HuH-7.5 (cell line): ENCODE measurements at regions not wholly inside any gene's neighbourhood (a gene's known extent, or its start where the extent isn't known, plus 50 kb on each side); places are given as distances from the start of the nearest gene placed in this dataset.

Experiments
- DNase-seq: peaks from one replicate; pipeline ENCODE4 v3.0.0; 2011; ENCODE audit warnings: low spot score

DNA sequence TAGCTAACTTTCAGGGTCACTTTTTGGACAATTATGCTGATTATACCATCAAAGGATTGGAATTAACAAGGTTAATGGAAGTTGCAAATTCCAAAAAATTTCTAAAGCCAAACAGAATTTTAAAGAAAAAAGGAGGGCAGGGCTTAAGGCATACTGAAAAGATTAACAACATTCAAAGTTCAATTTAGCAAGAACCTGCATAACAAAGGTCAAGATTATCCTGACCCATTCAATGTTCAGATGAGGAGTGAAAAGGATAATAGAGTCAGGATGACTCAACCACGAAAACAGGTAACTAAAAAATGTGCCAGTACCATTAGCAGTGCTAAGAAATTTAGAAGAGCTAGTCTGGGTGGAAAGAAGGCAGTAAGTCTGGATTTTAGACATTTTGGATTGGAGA is 139.8 kb upstream of the HNMT start:
- no peak for DNase-seq

DNA sequence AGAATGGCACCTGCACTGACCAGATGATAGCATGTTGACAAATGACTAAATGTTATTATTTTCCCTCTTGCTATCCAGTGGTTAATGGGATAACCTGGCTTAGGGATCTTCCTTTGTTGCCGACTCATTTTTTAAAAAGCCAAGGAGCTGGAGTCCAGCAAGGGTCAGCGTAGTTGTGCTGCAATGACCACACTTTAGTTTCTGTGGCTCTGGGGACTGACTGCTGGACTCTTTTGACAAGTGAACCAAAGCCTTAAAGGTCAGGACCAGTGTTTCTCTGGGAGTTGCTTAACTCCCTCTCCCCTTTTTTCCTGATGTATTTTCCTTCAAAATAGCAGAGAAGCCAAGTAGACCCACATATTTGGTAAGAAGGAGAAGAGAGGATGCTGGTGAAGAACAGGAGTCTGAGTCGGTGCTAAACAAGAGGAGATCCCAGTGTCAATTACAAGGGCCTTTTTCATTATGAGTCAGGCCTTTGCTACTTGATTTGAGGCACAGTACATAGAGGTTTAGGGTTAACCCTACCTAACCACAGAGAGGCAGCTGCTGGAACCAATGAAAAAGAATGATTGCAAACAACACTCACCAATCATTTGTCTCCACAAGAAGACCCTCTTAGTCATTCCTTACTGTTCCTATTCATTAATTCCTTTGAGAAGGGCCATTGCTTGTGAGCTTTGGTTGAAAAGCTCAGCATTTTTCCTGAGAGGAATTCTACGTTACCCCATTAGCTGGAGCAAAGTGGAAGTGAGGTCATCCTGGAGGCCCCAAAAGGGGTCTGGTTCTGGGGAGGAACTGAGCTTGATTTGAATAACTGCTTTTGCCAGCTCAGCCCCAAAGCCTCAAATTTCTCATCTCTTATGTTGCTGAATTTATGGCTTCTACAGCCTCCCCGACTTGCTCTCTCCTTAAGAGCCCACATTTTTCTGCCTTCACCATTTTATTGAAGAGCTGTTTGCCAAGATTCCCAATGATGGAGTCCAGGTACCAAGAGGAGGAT is 137.6 kb upstream of the HNMT start:
- no peak for DNase-seq

DNA sequence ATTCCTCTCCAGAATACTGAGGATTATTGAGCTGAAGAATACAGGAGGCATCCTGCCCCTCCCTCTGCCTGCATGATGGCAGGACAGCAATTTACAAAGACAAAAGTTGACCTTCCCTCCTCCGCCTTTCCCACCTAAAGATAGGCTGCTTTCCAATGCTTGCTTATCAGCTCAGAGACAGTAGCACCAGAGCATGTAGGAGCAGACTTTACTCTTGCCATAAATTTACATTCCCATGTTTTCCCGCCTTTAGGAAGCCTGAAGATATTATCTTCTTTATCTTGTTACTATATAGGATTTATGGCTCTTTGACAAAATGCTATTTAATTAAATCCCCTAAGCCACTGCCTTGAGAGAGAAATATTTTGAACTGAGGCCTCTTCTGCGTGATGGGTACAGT is 135.6 kb upstream of the HNMT start:
- DNase-seq: no peak

DNA sequence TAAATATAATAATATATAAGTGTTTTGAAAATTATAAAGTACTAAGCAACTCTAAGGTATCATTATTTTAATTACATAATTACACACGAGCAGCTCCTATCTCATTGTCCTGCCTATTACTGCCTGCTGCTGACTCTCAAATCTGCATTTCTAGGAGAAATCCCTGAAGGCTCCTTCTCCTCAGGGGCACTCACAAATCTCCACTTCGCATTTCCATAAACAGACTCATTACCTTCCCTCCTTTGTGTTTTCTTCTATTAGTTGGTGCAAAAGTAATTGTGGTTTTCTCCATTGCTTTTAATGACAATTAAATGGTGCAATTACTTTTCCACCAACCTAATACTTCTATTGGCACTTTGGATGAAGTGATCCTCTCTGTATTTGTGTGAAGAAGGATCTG is 135.0 kb upstream of the HNMT start:
- no peak for DNase-seq

DNA sequence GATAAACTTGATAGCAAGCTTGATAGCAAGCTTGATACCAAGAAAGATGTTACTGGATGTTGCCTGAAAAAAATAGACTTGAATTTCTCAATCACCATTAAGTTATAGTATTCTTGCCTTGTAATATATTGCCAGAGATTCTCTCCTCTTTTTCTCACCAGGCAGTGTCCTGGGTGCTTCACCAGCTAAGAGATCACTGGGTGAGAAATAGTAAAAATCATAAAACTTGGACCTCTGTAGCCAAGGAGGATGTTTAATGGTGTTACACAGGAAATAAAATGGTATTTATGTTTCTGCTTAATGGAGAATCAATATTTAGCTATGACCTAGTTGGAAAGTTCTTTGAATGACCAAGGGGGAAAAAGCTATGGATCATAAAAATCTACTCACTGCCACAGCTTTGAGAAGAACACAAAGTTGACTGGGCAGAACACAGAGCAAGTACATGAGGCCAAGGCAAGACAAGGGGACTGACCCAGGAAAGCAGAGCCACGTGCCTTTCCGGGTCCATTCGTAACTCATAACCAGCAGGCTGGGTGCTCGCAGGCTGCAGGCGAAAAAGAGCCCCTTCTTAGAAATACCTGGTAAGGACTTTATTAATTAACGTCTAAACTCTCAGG is 129.4 kb upstream of the HNMT start:
- DNase-seq: no peak

DNA sequence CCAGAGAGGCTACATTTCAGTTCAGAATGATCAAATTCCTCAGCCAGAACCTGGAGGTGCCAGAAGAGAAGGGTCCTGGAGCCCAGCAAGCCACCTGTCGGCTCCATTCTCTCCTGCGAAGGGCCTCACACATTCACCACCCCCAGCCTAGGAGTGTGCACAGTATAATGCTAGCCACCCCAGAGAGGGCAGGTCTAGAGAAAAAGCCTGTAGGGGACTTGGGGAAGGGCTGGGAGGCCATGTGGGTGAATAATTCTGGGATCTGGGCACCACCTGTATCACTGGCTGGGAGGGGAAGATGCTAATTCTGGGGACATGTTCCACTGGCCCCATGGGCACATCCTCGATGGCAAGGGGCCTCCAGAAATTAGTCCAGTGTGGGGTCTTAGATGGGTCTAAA is 127.6 kb upstream of the HNMT start:
- no peak for DNase-seq

DNA sequence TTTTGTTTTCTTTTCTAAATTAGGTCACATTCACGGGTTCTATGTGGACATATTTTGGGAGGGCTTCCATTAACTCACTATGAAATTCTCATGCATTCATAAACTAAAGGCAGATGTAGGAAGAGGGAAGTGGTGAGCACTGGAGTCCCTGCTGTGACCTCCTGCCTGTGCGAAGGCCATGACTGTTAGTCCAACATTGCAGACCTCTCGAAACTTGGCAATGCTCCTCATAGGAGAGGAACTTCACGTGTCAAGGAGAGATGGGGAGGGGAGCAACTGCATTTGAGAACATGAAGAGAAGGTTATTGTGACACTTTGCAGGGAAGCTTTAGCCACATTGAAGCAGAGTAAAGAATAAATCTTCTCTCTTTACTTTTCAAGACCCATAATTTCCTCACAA is 126.4 kb upstream of the HNMT start:
- DNase-seq: no peak

DNA sequence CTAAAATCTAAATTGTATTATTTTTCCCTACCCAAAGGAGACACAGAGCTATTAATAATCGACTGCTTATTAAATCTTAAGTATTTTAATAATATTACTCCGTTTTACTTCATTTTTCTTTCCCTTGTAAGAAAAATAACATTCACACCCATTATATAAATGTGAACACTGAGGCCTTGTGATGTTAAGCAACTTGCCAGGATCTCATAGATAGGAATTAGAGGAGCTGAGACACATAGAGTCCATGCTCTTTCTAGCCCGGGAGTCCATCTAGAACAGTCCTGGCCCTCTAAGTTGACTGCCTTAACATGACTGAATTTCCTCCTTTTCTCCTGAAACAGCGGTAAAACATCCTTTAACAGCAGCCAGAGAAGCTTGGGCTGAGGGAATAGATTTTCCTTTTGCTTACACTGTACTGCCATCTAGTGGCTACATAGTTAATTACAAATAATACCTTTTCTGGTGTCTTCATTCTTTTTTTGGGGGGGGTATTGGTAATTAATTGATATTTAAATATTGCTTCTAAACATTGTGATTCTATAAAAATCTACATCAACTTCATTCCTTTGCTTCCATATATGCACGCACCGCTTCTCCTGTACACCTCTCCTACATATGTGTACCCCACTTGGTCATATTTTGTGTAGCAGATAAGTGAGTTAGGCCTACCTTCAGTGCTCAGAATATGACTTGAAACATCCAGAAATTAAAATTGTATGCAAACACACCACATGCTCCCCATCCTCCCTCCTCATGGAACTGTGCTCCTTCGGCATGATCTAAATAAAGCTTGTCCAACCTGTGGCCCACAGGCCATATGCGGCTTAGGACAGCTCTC is 125.8 kb upstream of the HNMT start:
- peak; percentile 11 for DNase-seq

DNA sequence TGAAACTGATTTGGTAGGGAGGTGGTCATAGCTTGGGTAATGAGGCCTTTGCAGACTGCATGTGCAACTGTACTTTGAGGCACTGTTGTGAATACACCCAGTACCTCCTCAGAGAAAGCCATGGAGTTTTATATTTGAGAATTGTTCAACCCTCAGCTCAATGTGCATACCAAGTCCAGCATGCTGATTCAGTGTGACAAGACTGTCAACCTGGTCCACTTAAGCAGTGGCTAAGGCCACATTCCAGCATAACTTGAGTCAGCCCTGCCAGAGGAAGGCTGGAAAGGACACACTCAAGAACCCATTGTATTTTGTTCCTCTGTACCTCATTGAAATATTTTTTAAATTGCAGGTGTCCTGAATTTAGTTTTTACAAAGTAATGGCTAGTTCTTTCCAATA is 121.8 kb upstream of the HNMT start:
- no peak for DNase-seq

DNA sequence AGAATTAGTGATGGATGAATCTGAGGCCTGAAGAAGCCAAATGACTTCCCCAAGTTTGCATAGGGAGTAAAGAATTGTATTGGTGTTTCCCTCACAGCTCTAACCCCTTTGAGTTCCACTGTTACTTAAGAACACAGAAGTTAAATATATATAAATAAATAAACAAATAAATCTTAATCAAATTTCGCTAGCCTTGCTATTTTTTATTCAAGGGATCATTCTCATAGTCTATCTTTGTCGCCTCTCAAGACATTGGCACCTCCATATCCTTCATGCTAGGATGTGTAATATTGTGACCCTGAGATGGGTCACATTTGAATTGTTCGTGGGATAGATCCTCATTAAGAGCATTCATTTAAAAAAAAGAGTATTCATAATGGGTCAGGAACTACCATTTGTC is 121.3 kb upstream of the HNMT start:
- no peak for DNase-seq

DNA sequence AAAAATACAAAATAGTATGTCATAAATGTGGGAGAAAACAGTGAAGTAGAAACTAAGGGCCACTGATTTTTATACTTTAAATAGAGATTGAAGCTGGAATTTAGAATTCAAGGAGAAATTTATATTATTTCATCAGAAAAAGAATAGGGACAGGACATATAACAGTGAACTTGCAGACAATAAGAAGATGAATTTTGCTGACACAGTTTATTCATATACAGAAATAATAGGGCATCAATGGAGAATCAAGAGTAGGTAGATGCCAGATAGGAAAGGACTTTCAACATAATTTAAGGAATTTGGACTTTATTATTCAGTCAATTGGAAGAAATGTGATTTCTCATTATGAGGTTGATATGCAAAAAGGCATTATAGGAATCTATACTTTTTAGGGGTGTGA is 118.9 kb upstream of the HNMT start:
- no peak for DNase-seq

DNA sequence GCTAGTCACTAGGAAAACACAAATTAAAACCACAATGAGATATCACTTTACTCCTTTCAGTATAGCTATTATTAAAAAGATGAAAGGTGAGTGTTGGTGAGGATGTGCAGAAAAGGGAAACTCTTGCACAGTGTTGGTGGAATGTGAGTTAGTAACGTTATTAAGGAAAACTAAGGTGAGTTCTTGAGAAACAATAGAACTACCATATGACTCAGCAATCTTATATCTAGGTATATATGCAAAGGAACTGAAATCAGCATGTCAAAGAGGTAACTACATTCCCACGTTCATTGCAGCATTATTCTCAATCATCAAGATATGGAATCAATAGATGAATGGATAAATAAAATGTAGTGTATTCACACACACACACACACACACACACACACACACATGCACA is 117.3 kb upstream of the HNMT start:
- no peak for DNase-seq

DNA sequence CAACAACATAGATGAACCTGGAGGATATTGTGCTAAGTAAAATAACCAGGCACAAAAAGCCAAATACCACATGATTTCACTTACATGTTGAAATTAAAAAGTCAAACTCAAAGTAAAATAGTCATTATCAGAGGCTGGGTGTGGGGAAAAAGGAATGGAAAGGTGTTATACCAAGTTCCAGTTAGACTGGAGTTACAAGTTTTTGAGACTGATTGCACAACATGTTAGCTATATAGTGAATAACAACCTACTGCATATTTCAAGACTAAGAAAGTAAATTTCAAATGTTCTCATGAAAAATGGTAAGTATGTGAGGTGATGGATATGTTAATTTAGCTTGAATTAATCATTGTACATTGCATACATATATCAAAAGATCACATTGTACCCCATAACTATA is 116.8 kb upstream of the HNMT start:
- DNase-seq: no peak

DNA sequence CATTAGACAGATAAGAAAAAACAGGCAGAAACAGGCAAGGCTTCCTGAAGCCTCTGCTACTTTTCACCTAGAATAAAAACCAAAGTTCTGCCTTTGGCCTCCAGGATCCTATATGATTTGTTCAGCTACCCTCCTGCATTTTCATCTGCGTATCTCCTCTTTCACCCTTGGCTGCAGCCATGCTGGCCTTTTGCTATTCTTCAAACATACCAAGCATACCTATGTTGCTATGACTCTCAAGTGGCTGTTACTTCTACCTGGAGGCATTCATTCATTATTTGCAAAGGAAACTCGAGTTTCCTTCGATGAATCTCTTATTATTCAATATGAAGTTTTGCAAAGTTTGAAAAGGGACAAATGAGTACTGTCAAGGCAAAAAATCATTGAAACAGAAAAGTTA is 106.4 kb upstream of the HNMT start:
- DNase-seq: no peak

DNA sequence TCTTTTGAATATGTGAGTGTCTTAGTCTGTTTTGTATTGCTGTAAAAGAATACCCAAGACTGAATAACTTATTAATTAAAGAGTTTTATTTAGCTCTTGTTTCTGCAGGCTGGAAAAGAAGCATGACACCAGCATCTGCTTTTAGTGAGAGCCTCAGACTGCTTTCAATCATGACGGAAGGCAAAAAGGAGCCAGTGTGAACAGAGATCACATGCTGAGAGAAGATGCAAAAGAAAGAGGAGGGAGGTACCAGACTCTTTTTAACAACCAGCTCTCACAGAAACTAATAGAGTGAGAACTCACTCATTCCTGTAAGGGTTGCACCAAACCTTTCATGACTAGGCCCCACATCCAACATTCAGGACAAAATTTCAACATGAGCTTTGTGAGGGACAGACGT is 101.6 kb upstream of the HNMT start:
- DNase-seq: no peak

DNA sequence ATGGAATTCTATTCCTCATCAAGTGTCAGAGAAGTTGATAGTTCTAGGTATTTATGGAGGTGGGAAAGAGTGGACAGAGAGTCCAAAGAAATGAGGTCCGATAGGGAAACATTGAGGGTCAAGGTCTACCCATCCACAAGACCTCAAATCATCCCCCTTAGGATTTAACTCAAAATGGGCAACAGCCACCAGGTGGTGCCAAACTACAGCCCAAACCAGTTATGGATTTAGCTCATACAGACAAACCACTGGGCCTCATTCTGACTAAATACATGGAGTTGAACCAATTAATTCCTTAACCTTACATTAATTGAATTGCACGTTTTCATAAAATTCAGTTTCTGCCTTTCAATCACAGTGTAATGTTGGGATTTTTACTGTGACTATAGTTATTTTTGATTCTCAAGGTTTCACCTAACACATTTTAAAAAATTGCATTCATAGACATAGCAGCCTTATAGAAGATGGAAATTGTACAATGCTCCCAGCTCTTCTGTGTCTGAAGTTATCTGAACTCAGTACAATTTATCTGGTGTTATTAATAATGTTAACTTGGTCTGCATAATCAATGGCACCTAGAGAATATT is 98.2 kb upstream of the HNMT start:
- DNase-seq: no peak

DNA sequence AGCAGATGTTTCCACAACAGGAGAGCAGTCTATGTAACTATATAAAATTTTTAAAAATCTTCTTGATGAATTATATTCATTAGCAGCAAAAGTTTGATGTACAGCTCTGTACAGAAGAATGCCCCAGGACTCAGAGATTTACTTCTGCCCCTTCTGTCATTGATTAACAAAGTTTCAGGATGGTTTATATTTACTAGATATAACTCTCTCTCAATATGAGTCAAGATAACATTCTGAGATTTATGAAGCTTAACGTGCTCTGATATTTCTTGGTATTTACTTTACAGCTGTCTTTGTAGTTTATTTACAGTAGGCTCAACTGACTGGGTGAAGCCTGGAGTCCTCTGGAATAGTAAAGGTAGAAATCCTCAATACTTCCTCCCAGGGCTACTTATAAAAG is 93.6 kb upstream of the HNMT start:
- no peak for DNase-seq

DNA sequence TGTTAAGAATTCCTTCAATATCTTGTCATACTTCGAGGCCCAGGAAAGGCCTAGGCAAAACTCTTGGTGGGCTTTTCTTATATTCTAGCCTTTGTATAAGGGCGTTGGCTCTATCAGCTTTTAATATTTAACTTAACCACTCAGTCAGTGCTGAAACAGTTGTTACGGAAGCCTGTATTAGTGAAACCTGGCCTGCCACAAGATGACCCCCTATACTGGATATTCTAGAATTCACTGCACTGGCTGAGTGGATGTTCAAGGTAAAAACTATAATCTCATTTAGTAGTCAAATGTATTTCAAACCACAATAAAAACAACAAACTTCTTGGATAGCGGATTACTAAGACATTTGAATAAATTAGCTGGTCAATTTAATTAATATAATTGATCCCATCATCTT is 91.7 kb upstream of the HNMT start:
- no peak for DNase-seq

DNA sequence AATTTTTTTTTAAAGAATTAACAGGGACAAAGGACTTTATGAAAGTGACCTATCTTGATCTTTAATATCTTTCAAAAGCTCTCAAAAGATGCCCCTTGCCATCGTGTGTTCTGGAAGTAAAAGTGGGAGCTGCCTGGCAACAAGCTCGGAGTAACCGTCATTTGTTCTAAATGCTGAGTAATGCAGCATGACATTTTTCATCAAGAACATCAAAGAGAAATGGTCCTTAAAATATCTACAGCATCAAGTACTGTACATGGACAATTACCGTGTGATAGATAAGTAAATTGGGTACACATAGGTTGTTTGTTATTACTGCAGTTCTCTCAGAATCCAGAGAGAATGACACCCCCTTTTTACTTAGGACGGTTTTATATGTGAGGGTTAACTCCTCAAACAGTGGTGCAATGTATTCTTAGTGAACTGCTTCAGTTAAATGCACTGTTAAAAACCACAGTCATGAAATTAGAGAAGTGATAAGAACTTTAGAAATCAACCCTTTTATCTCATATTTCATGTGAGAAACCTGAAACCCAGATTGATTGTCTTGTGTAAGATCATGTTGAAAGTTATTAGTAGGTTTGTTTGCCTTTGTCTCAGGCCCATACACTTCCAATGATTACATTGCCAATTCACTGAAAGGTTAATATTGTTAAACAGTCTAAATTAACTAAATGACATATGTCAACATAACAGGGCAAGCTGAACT is 90.6 kb upstream of the HNMT start:
- no peak for DNase-seq

DNA sequence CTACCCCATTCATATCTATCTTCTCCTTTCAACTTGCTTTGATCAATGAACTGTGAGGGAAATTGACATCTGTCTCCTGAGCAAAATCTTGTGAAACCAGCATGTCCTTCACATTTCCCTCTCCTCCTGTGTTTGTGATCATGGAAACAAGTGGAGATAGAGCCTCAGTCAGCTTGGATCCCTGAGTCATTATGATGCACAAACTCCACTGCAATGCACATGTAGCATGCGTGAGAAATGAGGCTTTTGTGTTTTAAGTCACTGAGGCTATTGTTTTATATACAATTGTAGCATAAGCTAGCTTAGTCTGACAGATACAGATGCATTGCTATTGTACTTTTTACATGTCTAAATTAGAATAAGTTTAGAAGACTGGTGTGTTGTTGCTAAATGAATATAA is 85.2 kb upstream of the HNMT start:
- DNase-seq: no peak

DNA sequence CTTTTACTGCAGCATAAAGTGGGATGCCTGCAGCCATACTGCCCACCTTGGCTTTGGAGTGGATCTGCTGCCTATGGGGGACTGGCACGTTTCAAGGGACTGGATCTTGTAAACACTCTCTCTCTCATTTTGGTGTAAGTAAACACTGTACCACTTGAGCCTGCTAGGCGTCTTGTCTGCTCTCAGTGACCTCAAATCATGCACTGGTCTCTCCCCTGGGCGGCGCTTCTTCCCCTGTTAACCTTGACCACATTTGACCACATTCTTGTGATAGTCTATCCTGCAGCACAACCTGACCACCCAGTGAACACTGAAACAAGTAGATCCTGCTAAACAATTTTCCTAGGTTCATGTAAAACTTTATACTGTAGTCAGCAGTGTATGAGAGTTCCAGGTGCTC is 82.6 kb upstream of the HNMT start:
- no peak for DNase-seq
